ENCODE measurements at regions not wholly inside any gene's neighbourhood (a gene's known extent, or its start where the extent isn't known, plus 50 kb on each side); places are given as distances from the start of the nearest gene placed in this dataset.

DNA sequence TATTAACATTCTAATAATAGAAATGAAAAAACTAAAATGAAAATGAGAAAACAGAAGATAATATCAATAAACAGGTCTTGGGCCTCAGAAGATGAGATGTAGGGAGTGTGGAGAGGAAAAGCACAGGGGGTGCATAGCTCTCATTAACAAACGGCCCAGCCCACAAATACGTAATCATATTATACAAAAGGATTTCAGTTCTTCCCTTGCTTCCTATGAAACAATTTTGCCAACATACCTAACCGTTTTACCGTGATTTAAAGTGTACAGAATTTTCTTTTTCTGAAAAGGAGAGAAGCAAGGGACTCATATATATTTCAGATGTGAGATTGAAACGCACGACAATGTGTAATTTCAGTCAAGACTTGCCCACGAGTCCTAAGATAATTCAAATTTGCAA, 136.0 kb downstream of the HFE start:
- Histone ChIP-seq H3K9me3 (ENCODE audit: control insufficient read depth in 4 of 4, insufficient read depth in 3 of 4, low read length in 3 of 4) (peaks cover 0 to 9% (median 0%) of the 10 kb centered on the region in 4 donors), H3K4me1 (ENCODE audit: control insufficient read depth in 5 of 5, insufficient read depth in 5 of 5, low read length in 5 of 5) (peaks cover 0 to 23% (median 4%) of the 10 kb centered on the region in 5 donors), H3K4me3 (no peak overlapping the region), H3K36me3 (ENCODE audit: control insufficient read depth in 4 of 4, insufficient read depth in 4 of 4, low read length in 4 of 4) (no peaks in the 10 kb centered on the region), H3K9ac (ENCODE audit: insufficient read depth in 1 of 2, low read length in 2 of 2) (peak overlapping the region; percentile 46 to 99), H3K27ac (ENCODE audit: low read depth in 1 of 2, low read length in 1 of 2) (peak overlapping the region in 1 of 2 donors; percentile 91), H3K27me3 (ENCODE audit: control insufficient read depth in 3 of 3, insufficient read depth in 3 of 3, low read length in 2 of 3) (no peaks in the 10 kb centered on the region)
- peak; percentile 39 to 90 (median 88) for DNase-seq
- no peak for ATAC-seq (ENCODE audit: insufficient read depth, low FRiP score)
- WGBS, 2 donors, result 3 to 4% methylated on average over 7 of the region's 7 CpGs
- TF ChIP-seq, protein P1, sequence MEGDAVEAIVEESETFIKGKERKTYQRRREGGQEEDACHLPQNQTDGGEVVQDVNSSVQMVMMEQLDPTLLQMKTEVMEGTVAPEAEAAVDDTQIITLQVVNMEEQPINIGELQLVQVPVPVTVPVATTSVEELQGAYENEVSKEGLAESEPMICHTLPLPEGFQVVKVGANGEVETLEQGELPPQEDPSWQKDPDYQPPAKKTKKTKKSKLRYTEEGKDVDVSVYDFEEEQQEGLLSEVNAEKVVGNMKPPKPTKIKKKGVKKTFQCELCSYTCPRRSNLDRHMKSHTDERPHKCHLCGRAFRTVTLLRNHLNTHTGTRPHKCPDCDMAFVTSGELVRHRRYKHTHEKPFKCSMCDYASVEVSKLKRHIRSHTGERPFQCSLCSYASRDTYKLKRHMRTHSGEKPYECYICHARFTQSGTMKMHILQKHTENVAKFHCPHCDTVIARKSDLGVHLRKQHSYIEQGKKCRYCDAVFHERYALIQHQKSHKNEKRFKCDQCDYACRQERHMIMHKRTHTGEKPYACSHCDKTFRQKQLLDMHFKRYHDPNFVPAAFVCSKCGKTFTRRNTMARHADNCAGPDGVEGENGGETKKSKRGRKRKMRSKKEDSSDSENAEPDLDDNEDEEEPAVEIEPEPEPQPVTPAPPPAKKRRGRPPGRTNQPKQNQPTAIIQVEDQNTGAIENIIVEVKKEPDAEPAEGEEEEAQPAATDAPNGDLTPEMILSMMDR (IDR thresholded peaks at IDR 0.05; ENCODE audit: control extremely low read depth, extremely low read depth), result no peak

DNA sequence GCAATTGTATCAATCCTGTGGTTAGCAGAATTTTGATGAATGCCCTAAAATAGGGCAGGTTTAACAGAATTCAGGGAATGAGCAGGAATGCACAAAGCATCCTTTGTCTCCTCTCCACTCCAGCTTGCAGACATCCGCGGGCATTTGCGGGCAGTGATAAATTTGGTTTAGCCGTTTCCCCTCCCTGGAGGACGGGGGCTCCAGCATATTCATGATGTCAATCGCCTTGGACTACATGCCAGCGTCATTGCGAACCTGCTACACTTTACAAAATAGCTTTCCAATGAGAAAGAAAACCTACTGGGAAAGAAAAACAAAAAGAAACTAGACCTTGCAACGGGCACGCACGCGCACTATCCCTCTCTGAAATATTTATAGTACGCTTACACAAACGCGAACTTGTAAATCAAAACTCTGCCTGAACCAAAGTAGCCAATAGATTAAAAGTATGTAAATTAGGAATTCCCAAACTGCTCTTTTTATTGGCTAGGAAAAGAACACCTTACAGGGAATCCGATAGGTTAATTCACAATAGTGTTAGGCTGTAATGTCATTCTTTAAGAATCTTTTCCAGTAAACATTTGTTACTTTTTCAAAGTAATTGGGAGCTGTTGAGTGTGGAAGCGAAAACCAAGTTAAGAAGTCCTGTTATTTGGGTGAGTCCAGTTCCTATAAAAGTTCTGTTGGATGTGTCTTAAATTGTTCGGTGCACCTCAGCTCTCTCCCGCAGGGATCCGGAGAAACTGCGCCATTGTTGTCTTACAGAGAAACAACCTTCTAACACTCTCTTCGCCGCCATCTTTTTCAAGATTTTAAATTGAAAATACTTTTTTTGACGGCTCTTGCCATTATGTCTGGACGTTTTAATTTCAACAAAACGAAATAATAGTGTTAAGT, 136.7 kb downstream of the HFE start:
- 0 to 1% methylated on average over 26 of the region's 26 CpGs for WGBS, 2 donors
- Histone ChIP-seq H3K4me1 (ENCODE audit: control insufficient read depth in 5 of 5, insufficient read depth in 5 of 5, low read length in 5 of 5) (peaks cover 0 to 23% (median 4%) of the 10 kb centered on the region in 5 donors), H3K36me3 (ENCODE audit: control insufficient read depth in 4 of 4, insufficient read depth in 4 of 4, low read length in 4 of 4) (no peaks in the 10 kb centered on the region), H3K27ac (ENCODE audit: low read depth in 1 of 2, low read length in 1 of 2) (peak overlapping the region; percentile 86 to 91), H3K9me3 (ENCODE audit: control insufficient read depth in 4 of 4, insufficient read depth in 3 of 4, low read length in 3 of 4) (peaks cover 0 to 9% (median 0%) of the 10 kb centered on the region in 4 donors), H3K27me3 (ENCODE audit: control insufficient read depth in 3 of 3, insufficient read depth in 3 of 3, low read length in 2 of 3) (no peaks in the 10 kb centered on the region), H3K9ac (ENCODE audit: insufficient read depth in 1 of 2, low read length in 2 of 2) (peak overlapping the region; percentile 76 to 99), H3K4me3 (peak overlapping the region; percentile 47)
- DNase-seq (peak; percentile 90 to 97 (median 97)), ATAC-seq (ENCODE audit: insufficient read depth, low FRiP score) (peak; percentile 77)
- TF ChIP-seq, protein P1 (IDR thresholded peaks at IDR 0.05; ENCODE audit: control extremely low read depth, extremely low read depth), result no peak

- TF ChIP-seq, protein P1 (IDR thresholded peaks at IDR 0.05; ENCODE audit: control extremely low read depth, extremely low read depth), result no peak
- peak overlapping the region in 1 of 2 donors; percentile 91 for H3K27ac ChIP-seq (ENCODE audit: low read depth in 1 of 2, low read length in 1 of 2)
- no peak for DNase-seq
Observed at GRCh38 chr6:26224547-26224912, 137.3 kb downstream of the HFE start.

More at GRCh38 chr6:26224547-26224912, 137.3 kb downstream of the HFE start:
- no peak overlapping the region for H3K4me3 ChIP-seq
- H3K9ac ChIP-seq (ENCODE audit: insufficient read depth in 1 of 2, low read length in 2 of 2), result peak overlapping the region; percentile 76 to 99
- H3K9me3 ChIP-seq (ENCODE audit: control insufficient read depth in 4 of 4, insufficient read depth in 3 of 4, low read length in 3 of 4), result peaks cover 0 to 9% (median 0%) of the 10 kb centered on the region in 4 donors
- no peak for ATAC-seq (ENCODE audit: insufficient read depth, low FRiP score)
- no peaks in the 10 kb centered on the region for H3K36me3 ChIP-seq (ENCODE audit: control insufficient read depth in 4 of 4, insufficient read depth in 4 of 4, low read length in 4 of 4)
- 15 to 18% methylated on average over 6 of the region's 6 CpGs for WGBS, 2 donors
- no peaks in the 10 kb centered on the region for H3K27me3 ChIP-seq (ENCODE audit: control insufficient read depth in 3 of 3, insufficient read depth in 3 of 3, low read length in 2 of 3)
- peaks cover 0 to 23% (median 4%) of the 10 kb centered on the region in 5 donors for H3K4me1 ChIP-seq (ENCODE audit: control insufficient read depth in 5 of 5, insufficient read depth in 5 of 5, low read length in 5 of 5)
